Heart right ventricle (tissue), 16 donors: ENCODE measurements at regions not wholly inside any gene's neighbourhood (a gene's known extent, or its start where the extent isn't known, plus 50 kb on each side); places are given as distances from the start of the nearest gene placed in this dataset.

Experiments
- ATAC-seq, 8 donors: fragments of 200-7000 bp; cut with Tn5 transposase; one replicate each; pipeline ENCODE4 v1.9.1; 2020; ENCODE audit warnings: mild to moderate bottlenecking in 8 of 8, moderate library complexity in 8 of 8, moderate number of reproducible peaks in 1 of 8
- DNase-seq, 2 donors: peaks; one replicate each; pipeline ENCODE4 v3.0.0-alpha.2; 2020
- H3K27ac ChIP-seq, 10 donors: fragments of 200-600 bp; sonication (generic) in 2 of 10; one replicate each; pipeline versions ENCODE4 v1.5.0 to v1.8.0; 2020 to 2022; ENCODE audit warnings: mild to moderate bottlenecking in 3 of 10
- H3K27me3 ChIP-seq, 7 donors: fragments of 200-600 bp; one replicate each; pipeline ENCODE4 v1.8.0; 2021 to 2022; ENCODE audit warnings: mild to moderate bottlenecking in 2 of 7
- H3K36me3 ChIP-seq, 9 donors: fragments of 200-600 bp; sonication (generic) in 1 of 9; one replicate each; pipeline versions ENCODE4 v1.5.0 to v1.8.0; 2020 to 2022; ENCODE audit warnings: mild to moderate bottlenecking in 2 of 9
- H3K4me1 ChIP-seq, 9 donors: fragments of 200-600 bp; sonication (generic) in 1 of 9; one replicate each; pipeline versions ENCODE4 v1.5.0 to v1.8.0; 2020 to 2022; ENCODE audit warnings: mild to moderate bottlenecking in 4 of 9
- H3K4me3 ChIP-seq, 10 donors: fragments of 200-600 bp; sonication (generic) in 2 of 10; one replicate each; pipeline versions ENCODE4 v1.5.0 to v1.8.0; 2020 to 2022; ENCODE audit warnings: mild to moderate bottlenecking in 7 of 10, moderate library complexity in 2 of 10
- H3K9me3 ChIP-seq, 11 donors: fragments of 200-600 bp in 10 of 11; sonication (generic) in 2 of 11; one replicate each; pipeline versions ENCODE4 v1.5.0 to v1.8.0; 2013 to 2022; ENCODE audit warnings: mild to moderate bottlenecking in 2 of 11, control low read depth in 1 of 11, moderate library complexity in 1 of 11
- CTCF ChIP-seq, 9 donors: fragments of 200-600 bp; sonication (generic) in 2 of 9; IDR thresholded peaks; one replicate each; pipeline versions ENCODE4 v1.5.0 to v1.8.0; 2021 to 2022; ENCODE audit warnings: antibody characterized with exemption in 9 of 9, mild to moderate bottlenecking in 5 of 9, moderate library complexity in 1 of 9
- WGBS, 2 donors: extraction: QIAGEN DNeasy Blood & Tissue Kit; methylation state at CpG; one replicate each; pipeline ENCODE4 v1.1.7; 2013; ENCODE audit warnings: inconsistent platforms in 1 of 2; 5-methylcytosine and 5-hydroxymethylcytosine counted together
- intact Hi-C, 10 donors: fragments of 100-400 bp; cut with DNase I; formaldehyde crosslinking; loops; one replicate each; pipeline versions ENCODE4 v1.11.1 to v1.14.2; 2022
- donor health status: Arrhythmogenic right ventricular cardiomyopathy.
- donor health status: ischemic (EF 13 %, LVEDD 7.1; RV severe dilation, severe dysfunction).
- donor health status: healthy with polysubstance abuse.
- donor health status: DM: no; HTN: yes; CAD: no.
- donor health status: DM: no; HTN: no; CAD: no.
- donor health status: ischemic (EF 25% LVEDD 6.9; RV normal size, moderate dysfunction).
- donor health status: ischemic (EF 25% LVEDD 5.7; RV mildly dilated, moderate dysfunction).
- donor health status: healthy.
- donor health status: DM: yes; HTN: yes; CAD: no.
- donor health status: Ischemic cardiomyopathy.
- donor health status: ischemic (EF 35%, LVEDD 5.7; RV mildly dilated, moderate dysfunction).
- donor health status: nonischemic (EF 11% LVEDD 7.7; RV severe dilation, severe dysfunction).
- donor health status: DM: yes; HTN: yes; CAD: no.
- donor health status: PGD.
- donor health status: ischemic (EF 29% LVEDD 5.4; RV normal size, mild dysfunction).
- donor health status: nonischemic (EF 23%, LVEDD 6.1; RV moderate dilation, normal function).

GRCh38 chr3:13199899-13200451, 126.7 kb upstream of the IQSEC1 start:
- WGBS, 2 donors, result 93 to 94% methylated on average over 13 of the region's 13 CpGs
- intact Hi-C loops, result loop anchor here in 1 of 10 donors (10.0 kb wide), 1 partner anchor 105 kb away; no protein-coding TSS in a partner anchor

DNA sequence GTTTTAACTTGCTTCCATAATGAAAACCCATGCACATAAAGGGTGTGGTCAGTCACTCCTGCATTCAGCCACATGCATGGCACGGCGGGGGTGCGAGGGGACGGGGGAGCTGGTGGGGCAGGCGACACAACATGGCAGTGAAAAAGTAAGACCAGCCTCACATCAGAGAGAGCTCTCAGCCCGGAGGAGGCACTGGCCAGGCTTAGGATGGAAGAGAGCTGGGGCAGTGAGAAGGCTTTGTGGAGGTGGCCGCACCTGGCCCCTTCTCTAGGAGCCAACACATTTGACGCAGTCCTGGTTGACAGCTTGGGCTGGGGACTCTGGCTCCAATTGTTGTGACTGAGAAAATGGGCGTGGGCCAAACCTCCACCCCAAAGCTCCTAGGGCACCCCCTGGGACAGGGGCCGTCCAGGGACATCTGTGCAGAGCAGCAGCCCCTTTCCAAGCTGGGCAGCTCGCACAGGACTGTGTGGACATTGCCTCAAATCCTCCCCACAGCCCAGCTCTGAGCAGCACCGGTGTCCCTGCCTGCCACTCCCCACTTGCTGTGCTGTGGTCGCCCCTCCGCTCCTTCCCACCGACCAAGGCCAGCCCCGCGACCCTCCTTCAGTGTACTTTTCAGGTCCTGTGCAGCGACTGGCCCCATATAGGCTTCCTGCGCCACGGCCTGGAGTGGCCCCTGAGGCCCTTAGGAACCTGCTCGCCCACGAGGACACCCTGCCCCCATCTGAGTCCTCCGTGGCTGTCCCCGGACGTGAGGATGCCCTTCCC, 126.0 kb upstream of the IQSEC1 start:
- Histone ChIP-seq H3K9me3 (no peaks in the 10 kb centered on the region), H3K27ac (no peak overlapping the region), H3K4me1 (peaks cover 0 to 21% (median 5%) of the 10 kb centered on the region in 9 donors), H3K4me3 (no peak overlapping the region), H3K36me3 (no peaks in the 10 kb centered on the region), H3K27me3 (peaks cover 0 to 52% (median 27%) of the 10 kb centered on the region in 7 donors)
- 81 to 83% methylated on average over 25 of the region's 25 CpGs for WGBS, 2 donors
- DNase-seq (no peak), ATAC-seq (no peak)
- intact Hi-C loops, result loop anchor here in 1 of 10 donors (10.0 kb wide), 1 partner anchor 104 kb away; no protein-coding TSS in a partner anchor
- TF ChIP-seq CTCF (IDR thresholded peaks at IDR 0.05), result no peak

More at GRCh38 chr3:13199899-13200451, 126.7 kb upstream of the IQSEC1 start:
- H3K27ac ChIP-seq, result no peak overlapping the region
- ATAC-seq (no peak), DNase-seq (no peak)
- TF ChIP-seq CTCF (IDR thresholded peaks at IDR 0.05), result no peak
- no peaks in the 10 kb centered on the region for H3K36me3 ChIP-seq
- peaks cover 0 to 17% (median 5%) of the 10 kb centered on the region in 9 donors for H3K4me1 ChIP-seq
- no peak overlapping the region for H3K4me3 ChIP-seq
- H3K27me3 ChIP-seq, result peaks cover 0 to 54% (median 35%) of the 10 kb centered on the region in 7 donors
- no peaks in the 10 kb centered on the region for H3K9me3 ChIP-seq

DNA sequence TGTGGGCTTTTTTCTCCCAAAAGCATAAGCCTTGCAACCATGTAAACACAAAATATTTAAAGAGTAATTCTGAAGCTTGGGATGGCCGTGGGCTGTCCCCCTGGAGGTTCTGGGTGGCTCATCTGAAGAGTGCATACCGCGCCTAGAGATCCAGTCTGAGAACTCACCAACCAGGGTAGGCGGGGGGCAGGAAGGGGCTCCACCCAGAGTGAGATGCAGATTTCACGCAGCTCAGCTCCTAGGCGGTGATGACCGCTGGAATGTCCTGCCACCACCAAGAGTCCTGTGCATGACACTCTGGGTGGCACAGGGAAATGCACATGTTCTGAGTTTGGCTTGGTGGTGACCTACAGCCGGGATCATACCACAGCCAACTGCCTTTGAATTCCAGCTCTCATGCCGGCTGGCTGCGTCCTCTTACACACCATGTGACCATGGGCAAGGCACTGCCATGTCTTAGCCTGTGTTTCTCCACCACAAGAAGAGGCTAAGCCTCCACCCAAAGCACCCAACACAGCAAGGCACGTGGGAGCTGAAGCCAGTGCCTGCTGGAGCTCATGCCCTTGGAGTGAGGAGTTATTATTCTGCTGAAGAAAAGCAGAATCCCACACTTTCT, 125.1 kb upstream of the IQSEC1 start:
- ATAC-seq, result no peak
- H3K27me3 ChIP-seq, result peaks cover 0 to 46% (median 19%) of the 10 kb centered on the region in 7 donors
- intact Hi-C loops, result loop anchor here in 1 of 10 donors (10.0 kb wide), 1 partner anchor 104 kb away; no protein-coding TSS in a partner anchor

More for the DNA sequence above, 125.1 kb upstream of the IQSEC1 start:
- 83 to 87% methylated on average over 11 of the region's 11 CpGs for WGBS, 2 donors
- no peak for DNase-seq
- TF ChIP-seq CTCF (IDR thresholded peaks at IDR 0.05), result no peak
- peaks cover 0 to 28% (median 5%) of the 10 kb centered on the region in 9 donors for H3K4me1 ChIP-seq
- H3K9me3 ChIP-seq, result no peaks in the 10 kb centered on the region
- no peak overlapping the region for H3K4me3 ChIP-seq
- H3K36me3 ChIP-seq, result no peaks in the 10 kb centered on the region
- no peak overlapping the region for H3K27ac ChIP-seq
